Memory B cell (primary cell): ENCODE measurements at regions not wholly inside any gene's neighbourhood (a gene's known extent, or its start where the extent isn't known, plus 50 kb on each side); places are given as distances from the start of the nearest gene placed in this dataset.

Experiments used
- ATAC-seq: fragments of 150-1000 bp; cut with Tn5 transposase; 2 replicates; pipeline ENCODE4 v1.10.0; 2021; ENCODE audit warnings: low read depth, mild to moderate bottlenecking, moderate library complexity
- DNase-seq, 2 donors: peaks; one replicate each; pipeline ENCODE4 v3.0.0; 2022; ENCODE audit warnings: low spot score in 2 of 2
- H3K27ac Mint-ChIP-seq: one replicate; pipeline ENCODE4 v1.8.0; 2022; ENCODE audit warnings: mild to moderate bottlenecking, moderate library complexity, mixed read lengths
- H3K27me3 Mint-ChIP-seq: one replicate; pipeline ENCODE4 v1.8.0; 2022; ENCODE audit warnings: mixed read lengths
- H3K36me3 Mint-ChIP-seq: one replicate; pipeline ENCODE4 v1.8.0; 2022; ENCODE audit warnings: mild to moderate bottlenecking, mixed read lengths
- H3K4me1 Mint-ChIP-seq: one replicate; pipeline ENCODE4 v1.8.0; 2022; ENCODE audit warnings: mixed read lengths
- H3K4me3 Mint-ChIP-seq: one replicate; pipeline ENCODE4 v1.8.0; 2022; ENCODE audit warnings: mild to moderate bottlenecking, moderate library complexity, mixed read lengths
- H3K9me3 Mint-ChIP-seq: one replicate; pipeline ENCODE4 v1.8.0; 2022; ENCODE audit warnings: mixed read lengths

DNA sequence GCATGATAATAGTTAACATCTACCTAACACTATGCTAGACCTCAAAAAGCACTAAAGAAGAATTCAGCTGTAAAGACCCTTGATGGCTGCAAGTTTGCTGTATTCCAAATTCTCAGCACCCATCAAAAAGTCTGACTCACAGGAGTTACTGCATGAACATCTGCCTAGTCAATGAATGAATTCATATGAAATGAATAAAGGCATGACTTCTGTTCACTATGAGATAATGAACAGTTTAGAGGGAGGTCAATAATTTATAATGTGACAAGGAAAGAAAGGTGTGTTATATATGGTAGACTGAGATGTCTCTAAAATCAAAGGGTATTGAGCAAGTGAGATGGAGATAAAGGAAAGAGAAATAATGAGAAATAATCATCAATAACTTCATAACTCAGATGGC, 508.2 kb upstream of the TGFBR2 start:
- ATAC-seq (no peak), DNase-seq (no peak)
- Mint-ChIP-seq H3K4me3 (no peak overlapping the region), H3K9me3 (peaks cover 3% of the 10 kb centered on the region), H3K27ac (no peak overlapping the region), H3K4me1 (no peaks in the 10 kb centered on the region), H3K27me3 (peaks cover 9% of the 10 kb centered on the region), H3K36me3 (no peaks in the 10 kb centered on the region)

DNA sequence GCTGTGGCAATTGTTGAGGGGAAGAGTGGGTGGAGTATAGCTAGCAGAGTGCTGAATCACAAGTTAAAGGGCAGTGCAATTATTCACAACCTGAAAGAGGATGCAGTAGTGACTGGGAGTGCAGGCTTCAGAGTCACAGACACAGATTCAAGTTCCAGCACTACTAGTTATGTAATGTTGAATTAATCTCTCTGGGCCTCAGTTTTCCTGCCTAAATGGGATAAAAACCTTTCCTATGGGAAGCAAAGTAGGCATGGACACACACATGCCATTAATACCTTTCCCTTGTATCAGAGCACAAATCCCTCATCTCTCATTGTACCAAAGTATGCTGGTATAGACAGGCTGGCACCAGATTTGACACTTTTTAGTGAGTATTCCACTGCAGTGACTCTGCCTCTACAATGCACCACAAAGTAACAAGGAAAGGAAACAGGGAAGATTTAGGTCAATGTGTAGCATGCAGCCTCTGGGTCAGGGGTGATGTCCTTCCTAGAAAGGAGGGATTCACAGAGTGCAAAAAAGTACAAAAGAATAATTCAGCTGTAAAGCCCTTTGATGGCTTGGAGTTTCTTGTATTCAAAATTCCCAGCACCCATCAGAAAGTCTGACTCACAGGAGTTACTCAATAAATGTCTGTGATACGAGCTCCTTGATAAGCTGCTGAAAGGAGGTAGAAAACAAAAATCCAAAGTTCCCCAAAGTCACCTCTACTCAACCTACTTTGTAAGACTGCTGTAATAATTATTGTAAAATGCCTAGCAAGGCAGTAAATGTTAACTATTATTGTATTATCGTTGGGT, 507.5 kb upstream of the TGFBR2 start:
- H3K4me3 Mint-ChIP-seq, result no peak overlapping the region
- no peak overlapping the region for H3K27ac Mint-ChIP-seq
- H3K36me3 Mint-ChIP-seq, result no peaks in the 10 kb centered on the region
- DNase-seq, result no peak
- peaks cover 12% of the 10 kb centered on the region for H3K27me3 Mint-ChIP-seq
- ATAC-seq, result no peak
- H3K4me1 Mint-ChIP-seq, result no peaks in the 10 kb centered on the region
- peaks cover 3% of the 10 kb centered on the region for H3K9me3 Mint-ChIP-seq

DNA sequence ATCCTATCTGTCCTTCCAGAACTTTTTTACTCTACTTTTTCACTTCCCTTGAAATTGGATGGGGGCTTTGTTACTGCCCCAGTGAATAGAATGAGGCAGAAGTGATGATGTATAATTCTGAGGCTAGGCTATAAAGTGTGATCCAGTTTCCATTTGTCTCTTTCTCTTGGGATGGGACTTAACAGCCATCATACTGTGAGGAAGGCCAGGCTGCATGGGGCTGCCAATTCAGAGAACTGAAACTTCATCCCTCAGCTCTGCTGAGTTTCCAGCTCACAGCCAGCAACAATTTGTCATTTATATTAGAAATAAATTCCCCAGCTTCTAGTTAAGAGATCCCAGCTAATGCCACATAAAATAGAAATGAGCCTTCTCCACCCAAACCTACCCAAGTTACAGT, 504.0 kb upstream of the TGFBR2 start:
- H3K27me3 Mint-ChIP-seq, result peaks cover 16% of the 10 kb centered on the region
- no peak overlapping the region for H3K4me3 Mint-ChIP-seq
- ATAC-seq (no peak), DNase-seq (no peak)
- H3K9me3 Mint-ChIP-seq, result no peaks in the 10 kb centered on the region
- H3K27ac Mint-ChIP-seq, result no peak overlapping the region
- H3K4me1 Mint-ChIP-seq, result no peaks in the 10 kb centered on the region
- no peaks in the 10 kb centered on the region for H3K36me3 Mint-ChIP-seq

DNA sequence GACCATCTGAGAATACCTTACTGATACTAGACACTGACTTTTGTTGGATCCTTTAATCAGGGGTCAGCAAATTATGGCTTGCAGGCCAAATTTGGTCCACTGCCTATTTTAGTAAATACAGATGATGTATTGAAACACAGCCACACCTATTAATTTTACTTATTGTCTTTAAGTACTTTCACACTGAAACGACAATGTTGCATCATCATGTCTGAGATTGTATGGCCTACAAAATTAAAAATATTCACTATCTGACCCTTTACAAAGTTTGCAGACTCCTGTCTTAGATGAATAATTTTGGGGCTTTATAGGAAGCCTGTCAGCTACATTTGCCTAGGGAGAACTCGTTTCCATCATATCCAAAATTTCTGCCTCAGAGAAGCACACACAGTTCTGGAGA, 503.2 kb upstream of the TGFBR2 start:
- Mint-ChIP-seq H3K27ac (no peak overlapping the region), H3K4me3 (no peak overlapping the region), H3K9me3 (no peaks in the 10 kb centered on the region), H3K4me1 (no peaks in the 10 kb centered on the region), H3K27me3 (peaks cover 16% of the 10 kb centered on the region), H3K36me3 (no peaks in the 10 kb centered on the region)
- DNase-seq (no peak), ATAC-seq (no peak)

DNA sequence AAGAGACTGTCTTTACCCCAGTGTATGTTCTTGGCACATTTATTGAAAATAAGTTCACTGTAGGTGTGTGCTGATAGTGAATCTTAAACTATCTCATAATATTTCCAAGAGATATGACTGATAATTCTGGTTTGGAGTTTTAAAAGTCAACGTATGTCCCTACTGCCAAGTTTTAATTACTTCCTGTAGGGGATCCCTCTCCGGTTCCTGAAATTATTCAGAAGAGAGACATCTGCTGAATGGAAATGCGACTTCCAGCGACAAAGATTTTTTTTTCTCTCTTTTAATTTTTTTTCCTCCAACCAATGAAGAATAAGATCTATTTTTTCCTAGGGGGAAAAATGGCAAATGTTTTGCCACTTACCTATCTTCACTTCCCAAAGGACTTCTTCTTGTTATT, 498.9 kb upstream of the TGFBR2 start:
- H3K27me3 Mint-ChIP-seq, result peaks cover 14% of the 10 kb centered on the region
- no peaks in the 10 kb centered on the region for H3K9me3 Mint-ChIP-seq
- no peaks in the 10 kb centered on the region for H3K4me1 Mint-ChIP-seq
- DNase-seq, result no peak
- no peaks in the 10 kb centered on the region for H3K36me3 Mint-ChIP-seq
- ATAC-seq, result no peak
- no peak overlapping the region for H3K4me3 Mint-ChIP-seq
- no peak overlapping the region for H3K27ac Mint-ChIP-seq

DNA sequence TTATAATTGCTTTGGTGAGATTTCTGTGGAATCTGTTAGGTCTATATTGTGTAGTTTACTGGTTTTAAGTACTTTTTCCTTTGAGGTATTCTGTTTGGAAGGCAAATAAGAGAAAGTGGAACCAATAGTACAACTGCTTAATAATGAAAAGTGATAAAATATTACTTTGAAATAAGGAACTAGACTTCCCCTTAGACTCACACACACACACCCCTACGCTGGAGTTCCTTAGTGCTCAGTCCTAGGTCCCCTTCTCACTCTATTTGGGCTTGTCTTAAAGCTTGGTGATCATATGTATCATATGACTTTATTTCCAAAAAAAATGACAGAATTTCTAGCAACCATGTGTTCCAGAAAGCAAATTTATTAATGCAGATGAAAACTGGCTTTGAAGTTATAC, 494.0 kb upstream of the TGFBR2 start:
- no peaks in the 10 kb centered on the region for H3K36me3 Mint-ChIP-seq
- H3K27me3 Mint-ChIP-seq, result peaks cover 4% of the 10 kb centered on the region
- no peak overlapping the region for H3K27ac Mint-ChIP-seq
- ATAC-seq, result no peak
- H3K9me3 Mint-ChIP-seq, result no peaks in the 10 kb centered on the region
- DNase-seq, result no peak
- no peaks in the 10 kb centered on the region for H3K4me1 Mint-ChIP-seq
- no peak overlapping the region for H3K4me3 Mint-ChIP-seq

DNA sequence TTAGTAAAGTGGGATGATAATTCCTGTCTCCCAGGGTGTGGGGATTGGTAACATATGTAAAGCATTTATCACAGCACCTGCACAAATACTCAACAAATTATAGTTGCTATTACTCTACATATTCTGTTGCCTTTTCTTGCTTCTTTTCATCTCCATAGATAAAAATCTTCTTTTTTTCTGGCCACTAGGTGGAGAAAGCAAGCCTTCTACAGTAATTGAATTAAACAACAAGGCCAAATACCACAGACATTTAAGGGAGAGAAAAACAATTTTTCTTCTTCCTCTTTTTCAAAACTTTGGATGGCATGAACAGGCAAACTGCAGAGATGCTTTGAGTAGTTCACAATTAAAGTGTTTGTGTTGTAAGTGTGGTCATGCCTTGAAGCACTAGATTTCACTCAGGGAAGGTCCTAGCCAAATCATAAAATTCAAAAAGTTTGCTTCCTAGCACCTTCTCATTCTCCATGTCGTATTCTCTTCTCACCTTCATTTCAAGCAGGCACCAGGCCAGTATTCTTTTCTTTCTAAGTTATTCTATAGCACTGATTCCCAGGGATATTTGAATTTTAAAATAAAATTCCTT, 493.4 kb upstream of the TGFBR2 start:
- DNase-seq, result peak in 1 of 2 donors; percentile 28
- Mint-ChIP-seq H3K4me1 (no peaks in the 10 kb centered on the region), H3K36me3 (no peaks in the 10 kb centered on the region), H3K27me3 (peaks cover 4% of the 10 kb centered on the region), H3K27ac (no peak overlapping the region), H3K9me3 (no peaks in the 10 kb centered on the region), H3K4me3 (no peak overlapping the region)
- peak; percentile 42 for ATAC-seq

DNA sequence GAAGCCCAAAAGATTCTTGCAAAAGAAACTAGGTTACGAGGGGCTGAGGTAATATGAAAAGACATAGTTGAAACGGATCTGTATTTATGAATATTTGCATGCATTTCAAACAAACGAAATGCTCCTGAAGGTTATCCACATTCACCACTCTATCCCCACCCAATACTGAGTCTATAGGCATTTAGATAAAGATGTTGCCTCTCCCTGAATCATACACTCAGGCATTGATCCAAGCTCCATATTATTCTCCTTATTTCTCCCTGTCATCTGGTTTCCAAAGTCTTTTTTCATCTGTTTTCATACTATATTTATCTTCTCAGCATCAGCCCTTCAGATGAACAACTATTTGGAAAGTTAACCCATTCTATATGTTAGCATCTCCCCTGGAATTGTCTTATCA, 492.5 kb upstream of the TGFBR2 start:
- H3K27ac Mint-ChIP-seq, result no peak overlapping the region
- no peaks in the 10 kb centered on the region for H3K9me3 Mint-ChIP-seq
- H3K27me3 Mint-ChIP-seq, result peaks cover 4% of the 10 kb centered on the region
- no peak for ATAC-seq
- no peaks in the 10 kb centered on the region for H3K4me1 Mint-ChIP-seq
- no peaks in the 10 kb centered on the region for H3K36me3 Mint-ChIP-seq
- H3K4me3 Mint-ChIP-seq, result no peak overlapping the region
- no peak for DNase-seq

DNA sequence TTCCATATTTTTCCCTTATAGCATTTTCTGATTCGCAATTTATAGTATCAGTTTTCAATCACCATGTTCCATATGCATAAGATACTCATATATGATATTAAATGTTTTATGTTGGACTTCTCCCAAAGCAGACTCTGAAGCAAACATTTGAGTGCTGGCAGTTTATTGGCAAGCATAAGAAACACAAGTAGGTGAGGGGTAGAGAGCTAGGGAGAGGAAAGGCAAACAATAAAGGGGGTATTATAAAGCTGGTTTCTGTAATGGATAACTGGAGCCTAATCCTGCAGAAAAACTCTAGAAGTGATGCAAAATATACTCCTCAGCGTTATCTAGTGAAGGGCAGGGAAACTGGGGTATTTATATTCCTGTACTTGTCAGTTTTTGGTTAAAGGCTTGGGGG, 491.5 kb upstream of the TGFBR2 start:
- DNase-seq (no peak), ATAC-seq (no peak)
- H3K27ac Mint-ChIP-seq, result no peak overlapping the region
- H3K9me3 Mint-ChIP-seq, result no peaks in the 10 kb centered on the region
- no peaks in the 10 kb centered on the region for H3K36me3 Mint-ChIP-seq
- no peaks in the 10 kb centered on the region for H3K27me3 Mint-ChIP-seq
- no peak overlapping the region for H3K4me3 Mint-ChIP-seq
- H3K4me1 Mint-ChIP-seq, result no peaks in the 10 kb centered on the region

DNA sequence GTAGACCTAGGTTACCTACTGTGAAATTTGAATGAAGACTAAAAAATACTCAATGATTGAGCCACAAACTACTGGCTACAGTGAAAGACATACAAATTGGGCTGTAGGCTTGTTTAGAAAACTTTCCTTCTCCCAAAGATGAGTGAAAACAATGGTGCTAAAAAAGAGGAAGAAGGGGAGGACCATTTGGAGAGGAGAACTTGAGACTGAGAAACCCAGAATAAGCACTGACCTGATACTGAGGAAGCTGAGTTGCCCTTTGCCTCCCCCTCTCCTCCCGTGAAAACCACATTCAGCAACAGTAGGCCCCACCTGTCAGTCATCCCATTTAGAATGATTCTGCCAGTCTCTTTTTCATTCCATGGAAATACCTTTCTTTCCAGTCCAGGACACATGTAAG, 484.0 kb upstream of the TGFBR2 start:
- DNase-seq (no peak), ATAC-seq (no peak)
- peaks cover 1% of the 10 kb centered on the region for H3K9me3 Mint-ChIP-seq
- H3K27ac Mint-ChIP-seq, result no peak overlapping the region
- peaks cover 4% of the 10 kb centered on the region for H3K4me1 Mint-ChIP-seq
- no peak overlapping the region for H3K4me3 Mint-ChIP-seq
- H3K27me3 Mint-ChIP-seq, result no peaks in the 10 kb centered on the region
- no peaks in the 10 kb centered on the region for H3K36me3 Mint-ChIP-seq

DNA sequence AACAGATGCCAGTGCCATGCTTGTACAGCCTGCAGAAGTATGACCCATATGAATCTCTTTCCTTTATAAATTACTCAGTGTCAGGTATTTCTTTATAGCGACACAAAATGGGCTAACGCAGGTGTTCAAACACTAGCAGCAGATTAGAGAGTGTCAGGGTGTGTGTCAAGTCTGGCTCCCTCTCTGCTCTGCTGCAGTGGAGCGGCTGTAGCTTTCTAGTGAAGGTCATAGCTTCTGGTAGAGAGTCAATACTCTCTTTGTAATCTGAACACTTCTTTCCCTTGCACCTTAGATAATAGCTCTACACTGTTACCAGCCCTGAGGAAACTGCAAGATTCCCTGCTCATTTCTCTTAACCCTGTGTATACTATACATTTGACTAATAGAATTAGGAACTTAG, 483.2 kb upstream of the TGFBR2 start:
- DNase-seq, result no peak
- no peak overlapping the region for H3K27ac Mint-ChIP-seq

DNA sequence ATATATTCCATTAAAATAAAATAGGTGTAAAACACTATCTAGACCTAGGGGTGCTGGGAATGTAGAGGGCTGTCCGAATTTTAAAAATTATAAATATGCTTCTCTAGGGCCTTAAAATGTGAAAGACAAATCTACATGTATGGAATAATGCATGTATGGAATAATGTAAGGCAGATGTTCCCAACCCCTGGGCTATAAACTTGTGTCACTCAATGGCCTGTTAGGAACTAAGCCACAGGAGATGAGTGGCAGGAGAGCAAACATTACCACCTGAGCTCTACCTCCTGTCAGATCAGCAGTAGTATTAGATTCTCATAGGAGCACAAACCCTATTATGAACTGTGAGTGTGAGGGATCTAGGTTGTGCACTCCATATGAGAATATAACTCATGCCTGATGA, 482.6 kb upstream of the TGFBR2 start:
- ATAC-seq (no peak), DNase-seq (no peak)
- H3K9me3 Mint-ChIP-seq, result peaks cover 3% of the 10 kb centered on the region
- H3K36me3 Mint-ChIP-seq, result no peaks in the 10 kb centered on the region
- peaks cover 4% of the 10 kb centered on the region for H3K4me1 Mint-ChIP-seq
- no peak overlapping the region for H3K4me3 Mint-ChIP-seq
- H3K27ac Mint-ChIP-seq, result no peak overlapping the region
- peaks cover 4% of the 10 kb centered on the region for H3K27me3 Mint-ChIP-seq

More for the DNA sequence above, 483.2 kb upstream of the TGFBR2 start:
- H3K27me3 Mint-ChIP-seq, result peaks cover 4% of the 10 kb centered on the region
- peaks cover 4% of the 10 kb centered on the region for H3K4me1 Mint-ChIP-seq
- ATAC-seq, result no peak
- no peaks in the 10 kb centered on the region for H3K36me3 Mint-ChIP-seq
- no peak overlapping the region for H3K4me3 Mint-ChIP-seq
- H3K9me3 Mint-ChIP-seq, result peaks cover 3% of the 10 kb centered on the region

DNA sequence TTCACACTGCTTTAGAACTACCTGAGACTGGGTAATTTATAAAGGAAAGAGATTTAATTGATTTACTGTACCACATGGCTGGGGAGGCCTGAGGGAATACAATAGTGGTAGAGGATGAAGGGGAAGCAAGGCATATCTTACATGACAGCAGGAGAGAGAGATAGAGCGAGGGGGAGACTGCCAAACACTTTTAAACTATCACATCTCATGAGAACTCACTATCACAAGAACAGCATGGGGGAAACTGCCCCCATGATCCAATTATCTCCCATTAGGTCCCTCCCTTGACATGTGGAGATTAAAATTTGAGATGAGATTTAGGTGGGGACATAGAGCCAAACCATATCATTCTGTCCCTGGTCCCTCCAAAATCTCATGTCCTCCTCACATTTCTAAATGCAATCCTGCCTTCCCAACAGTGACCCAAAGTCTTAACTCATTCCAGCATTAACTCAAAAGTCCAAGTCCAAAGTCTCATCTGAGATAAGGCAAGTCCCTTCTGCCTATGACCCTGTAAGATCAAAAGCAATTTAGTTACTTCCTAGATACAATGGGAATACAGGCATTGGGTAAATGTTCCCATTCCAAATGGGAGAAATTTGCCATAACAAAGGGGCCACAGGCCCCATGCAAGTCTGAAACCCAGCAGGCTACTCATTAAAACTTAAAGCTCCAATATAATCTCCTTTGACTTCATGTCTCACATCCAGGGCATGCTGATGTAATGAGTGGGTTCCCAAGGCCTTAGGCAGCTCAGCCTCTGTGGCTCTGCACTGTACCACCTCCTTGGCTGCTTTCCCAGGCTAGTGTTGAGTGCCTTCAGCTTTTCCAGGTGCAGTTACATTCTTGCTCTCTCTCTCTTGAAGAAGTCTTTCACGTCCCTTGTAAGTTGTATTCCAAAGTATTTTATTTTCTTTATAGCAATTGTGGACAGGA, 481.7 kb upstream of the TGFBR2 start:
- ATAC-seq (no peak), DNase-seq (no peak)
- peaks cover 4% of the 10 kb centered on the region for H3K27me3 Mint-ChIP-seq

DNA sequence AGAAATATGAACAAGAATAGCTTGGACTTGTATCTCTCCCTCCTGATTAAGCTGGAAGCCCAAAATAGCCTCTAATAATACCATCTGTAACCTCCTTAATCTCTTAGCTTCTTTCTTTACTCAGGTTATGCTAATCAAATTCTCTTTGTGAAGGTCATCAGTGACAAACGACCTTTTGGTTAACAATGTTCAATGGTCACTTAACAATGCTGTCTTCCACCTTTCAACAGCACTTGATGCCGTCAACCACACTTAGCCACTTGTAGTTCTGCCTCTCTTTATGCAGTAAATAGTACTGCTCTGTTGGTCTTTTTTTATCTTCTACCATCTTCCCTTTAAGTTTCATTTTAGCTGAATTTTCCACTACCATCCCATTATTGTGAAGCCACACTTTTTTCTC, 476.6 kb upstream of the TGFBR2 start:
- H3K36me3 Mint-ChIP-seq, result no peaks in the 10 kb centered on the region
- H3K9me3 Mint-ChIP-seq, result peaks cover 1% of the 10 kb centered on the region
- peaks cover 5% of the 10 kb centered on the region for H3K27me3 Mint-ChIP-seq
- no peaks in the 10 kb centered on the region for H3K4me1 Mint-ChIP-seq
- ATAC-seq (no peak), DNase-seq (no peak)
- no peak overlapping the region for H3K4me3 Mint-ChIP-seq
- H3K27ac Mint-ChIP-seq, result no peak overlapping the region

More for the DNA sequence above, 481.7 kb upstream of the TGFBR2 start:
- Mint-ChIP-seq H3K36me3 (no peaks in the 10 kb centered on the region), H3K4me3 (no peak overlapping the region), H3K9me3 (peaks cover 3% of the 10 kb centered on the region), H3K27ac (no peak overlapping the region), H3K4me1 (peaks cover 4% of the 10 kb centered on the region)
